SU-DHL-6 (cell line): ENCODE measurements at regions not wholly inside any gene's neighbourhood (a gene's known extent, or its start where the extent isn't known, plus 50 kb on each side); places are given as distances from the start of the nearest gene placed in this dataset.

Experiments
- EZH2phosphoT487 ChIP-seq: fragments of 200-600 bp; sonication (generic), shearing (Covaris generic); conservative IDR thresholded peaks from 2 replicates; pipeline ENCODE4 v1.6.1; 2018; ENCODE audit warnings: mild to moderate bottlenecking, antibody characterized with exemption, low read length, moderate library complexity, mixed read lengths
- TF ChIP-seq, protein P1 (sequence below): fragments of 200-600 bp; sonication (generic); IDR thresholded peaks from one replicate; pipeline ENCODE4 v1.5.1; 2017; ENCODE audit warnings: antibody characterized with exemption, mild to moderate bottlenecking, low read length, moderate library complexity; ENCODE audit not compliant: insufficient read depth, poor library complexity, severe bottlenecking

DNA sequence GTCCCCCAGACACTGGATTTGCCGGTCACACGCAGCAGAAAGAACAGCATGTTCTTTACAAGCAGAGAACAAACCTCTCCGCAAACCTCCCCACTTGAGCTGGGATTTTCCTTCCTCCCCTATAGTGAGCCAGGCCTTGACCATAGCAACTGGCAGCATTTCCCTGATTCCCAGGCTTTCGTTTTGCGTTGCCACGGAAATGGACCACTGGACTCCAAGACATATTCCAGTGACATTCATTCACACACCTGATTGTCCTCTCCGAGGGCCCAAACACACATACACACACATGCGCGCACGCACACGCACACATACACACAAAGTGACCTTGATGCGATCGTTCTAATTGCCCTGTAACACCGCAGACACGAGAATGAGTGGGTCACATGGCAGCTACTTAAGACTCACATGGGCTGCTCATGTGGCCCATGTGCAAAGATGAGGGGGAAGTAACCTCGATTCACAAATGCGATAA is 80.9 kb upstream of the CPEB4 start:
- TF ChIP-seq, protein P1, sequence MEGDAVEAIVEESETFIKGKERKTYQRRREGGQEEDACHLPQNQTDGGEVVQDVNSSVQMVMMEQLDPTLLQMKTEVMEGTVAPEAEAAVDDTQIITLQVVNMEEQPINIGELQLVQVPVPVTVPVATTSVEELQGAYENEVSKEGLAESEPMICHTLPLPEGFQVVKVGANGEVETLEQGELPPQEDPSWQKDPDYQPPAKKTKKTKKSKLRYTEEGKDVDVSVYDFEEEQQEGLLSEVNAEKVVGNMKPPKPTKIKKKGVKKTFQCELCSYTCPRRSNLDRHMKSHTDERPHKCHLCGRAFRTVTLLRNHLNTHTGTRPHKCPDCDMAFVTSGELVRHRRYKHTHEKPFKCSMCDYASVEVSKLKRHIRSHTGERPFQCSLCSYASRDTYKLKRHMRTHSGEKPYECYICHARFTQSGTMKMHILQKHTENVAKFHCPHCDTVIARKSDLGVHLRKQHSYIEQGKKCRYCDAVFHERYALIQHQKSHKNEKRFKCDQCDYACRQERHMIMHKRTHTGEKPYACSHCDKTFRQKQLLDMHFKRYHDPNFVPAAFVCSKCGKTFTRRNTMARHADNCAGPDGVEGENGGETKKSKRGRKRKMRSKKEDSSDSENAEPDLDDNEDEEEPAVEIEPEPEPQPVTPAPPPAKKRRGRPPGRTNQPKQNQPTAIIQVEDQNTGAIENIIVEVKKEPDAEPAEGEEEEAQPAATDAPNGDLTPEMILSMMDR, result no peak
- no peak for TF ChIP-seq EZH2phosphoT487
